Transverse colon (tissue), 4 donors: ENCODE measurements at regions not wholly inside any gene's neighbourhood (a gene's known extent, or its start where the extent isn't known, plus 50 kb on each side); places are given as distances from the start of the nearest gene placed in this dataset.

Experiments used
- DNase-seq: peaks from one replicate; pipeline ENCODE4 v3.0.0-alpha.2; 2019
- H3K27ac ChIP-seq, 4 donors: fragments of 200-600 bp; sonication (generic); 2 replicates each; pipeline ENCODE4 v1.5.1; 2016 to 2018; ENCODE audit warnings: inconsistent platforms in 4 of 4
- H3K27me3 ChIP-seq: fragments of 200-600 bp; sonication (generic); 2 replicates; pipeline ENCODE4 v1.5.1; 2017; ENCODE audit warnings: inconsistent platforms
- H3K36me3 ChIP-seq, 4 donors: fragments of 200-600 bp; sonication (generic); 2 replicates each; pipeline ENCODE4 v1.5.1; 2017 to 2019; ENCODE audit warnings: inconsistent platforms in 4 of 4
- H3K4me1 ChIP-seq, 4 donors: fragments of 200-600 bp; sonication (generic); 2 replicates each; pipeline ENCODE4 v1.5.1; 2017 to 2020; ENCODE audit warnings: inconsistent platforms in 4 of 4
- H3K4me3 ChIP-seq, 4 donors: fragments of 200-600 bp; sonication (generic); 1 replicate in 1 of 4; 2 replicates in 3 of 4; pipeline versions ENCODE4 v1.5.1 to v1.6.1; 2017 to 2019; ENCODE audit warnings: inconsistent platforms in 4 of 4
- H3K9me3 ChIP-seq, 2 donors: fragments of 200-600 bp; sonication (generic); 2 replicates each; pipeline ENCODE4 v1.5.1; 2017 to 2019; ENCODE audit warnings: inconsistent platforms in 2 of 2
- EP300 ChIP-seq: sonication (generic); formaldehyde crosslinking; IDR thresholded peaks from one replicate; pipeline ENCODE4 v1.6.1; 2017; ENCODE audit warnings: antibody characterized with exemption, low read depth
- POLR2A ChIP-seq: fragments of 450-650 bp; IDR thresholded peaks from one replicate; pipeline ENCODE4 v1.6.1; 2016; ENCODE audit warnings: antibody characterized with exemption, mild to moderate bottlenecking, moderate library complexity
- POLR2AphosphoS5 ChIP-seq, 3 donors: sonication (generic); formaldehyde crosslinking; IDR thresholded peaks; one replicate each; pipeline ENCODE4 v1.6.1; 2016; ENCODE audit warnings: antibody characterized with exemption in 3 of 3
- WGBS, 2 donors: methylation state at CpG; one replicate each; pipeline ENCODE4 v1.1.5; 2018; ENCODE audit warnings: low coverage in 1 of 2; 5-methylcytosine and 5-hydroxymethylcytosine counted together
- in situ Hi-C, 4 donors: fragments of 200-750 bp; cut with MboI; loops; one replicate each; pipeline versions ENCODE4 v1.15.0 to v1.15.1; 2017; ENCODE audit warnings: low sequenced_read_pairs in 3 of 4, low pct_ligation_motif_present in 1 of 4, low pct_unique_long_range_greater_than_20kb in 1 of 4
- intact Hi-C: fragments of 100-400 bp; cut with DNase I; formaldehyde crosslinking; loops from one replicate; pipeline ENCODE4 v1.15.1; 2023; ENCODE audit warnings: low total_unique reads
- TF ChIP-seq, protein P1 (sequence below), 5 experiments: fragments of 200-600 bp in 3 of 5; fragments of 450-650 bp in 2 of 5; sonication (generic) in 3 of 5; IDR thresholded peaks; 1 replicate in 2 of 5; 2 replicates in 3 of 5; pipeline ENCODE4 v1.5.1; 2016 to 2017; ENCODE audit warnings: antibody characterized with exemption in 5 of 5, inconsistent platforms in 3 of 5, mild to moderate bottlenecking in 2 of 5, moderate library complexity in 1 of 5

DNA sequence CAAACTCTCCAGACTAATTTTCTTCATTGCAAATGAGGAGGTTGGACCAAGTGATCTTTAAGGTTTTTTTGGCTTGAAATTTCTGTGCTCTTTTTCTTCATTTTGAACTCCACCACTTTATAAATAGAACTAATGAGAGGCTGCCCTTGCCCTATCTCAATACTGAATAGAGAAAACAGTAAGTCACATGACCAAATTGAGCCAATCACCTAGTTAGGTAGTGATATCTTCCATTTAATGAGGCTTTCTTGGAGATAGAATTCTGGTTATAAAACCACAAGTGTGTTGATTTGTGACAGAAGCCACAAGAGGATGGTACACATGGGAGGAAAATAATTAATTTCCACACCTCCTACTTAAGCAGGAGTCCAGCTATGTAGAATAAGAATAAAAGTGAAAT lies 263.4 kb upstream of the SNX7 start:
- Histone ChIP-seq H3K27me3 (no peaks in the 10 kb centered on the region), H3K4me3 (no peak overlapping the region), H3K4me1 (peaks cover 0 to 3% (median 0%) of the 10 kb centered on the region in 4 donors), H3K9me3 (no peaks in the 10 kb centered on the region), H3K36me3 (no peaks in the 10 kb centered on the region), H3K27ac (no peak overlapping the region)
- intact Hi-C loops = loop anchor here (1.0 kb wide), 1 partner anchor 29 kb away; no protein-coding TSS in a partner anchor
- no peak for DNase-seq
- TF ChIP-seq POLR2A = no peak
- no peak for TF ChIP-seq POLR2AphosphoS5 (IDR thresholded peaks at IDR 0.05)
- TF ChIP-seq, protein P1, sequence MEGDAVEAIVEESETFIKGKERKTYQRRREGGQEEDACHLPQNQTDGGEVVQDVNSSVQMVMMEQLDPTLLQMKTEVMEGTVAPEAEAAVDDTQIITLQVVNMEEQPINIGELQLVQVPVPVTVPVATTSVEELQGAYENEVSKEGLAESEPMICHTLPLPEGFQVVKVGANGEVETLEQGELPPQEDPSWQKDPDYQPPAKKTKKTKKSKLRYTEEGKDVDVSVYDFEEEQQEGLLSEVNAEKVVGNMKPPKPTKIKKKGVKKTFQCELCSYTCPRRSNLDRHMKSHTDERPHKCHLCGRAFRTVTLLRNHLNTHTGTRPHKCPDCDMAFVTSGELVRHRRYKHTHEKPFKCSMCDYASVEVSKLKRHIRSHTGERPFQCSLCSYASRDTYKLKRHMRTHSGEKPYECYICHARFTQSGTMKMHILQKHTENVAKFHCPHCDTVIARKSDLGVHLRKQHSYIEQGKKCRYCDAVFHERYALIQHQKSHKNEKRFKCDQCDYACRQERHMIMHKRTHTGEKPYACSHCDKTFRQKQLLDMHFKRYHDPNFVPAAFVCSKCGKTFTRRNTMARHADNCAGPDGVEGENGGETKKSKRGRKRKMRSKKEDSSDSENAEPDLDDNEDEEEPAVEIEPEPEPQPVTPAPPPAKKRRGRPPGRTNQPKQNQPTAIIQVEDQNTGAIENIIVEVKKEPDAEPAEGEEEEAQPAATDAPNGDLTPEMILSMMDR (IDR thresholded peaks at IDR 0.05) = no peak
- TF ChIP-seq EP300 = no peak
- in situ Hi-C loops = no loop called here

DNA sequence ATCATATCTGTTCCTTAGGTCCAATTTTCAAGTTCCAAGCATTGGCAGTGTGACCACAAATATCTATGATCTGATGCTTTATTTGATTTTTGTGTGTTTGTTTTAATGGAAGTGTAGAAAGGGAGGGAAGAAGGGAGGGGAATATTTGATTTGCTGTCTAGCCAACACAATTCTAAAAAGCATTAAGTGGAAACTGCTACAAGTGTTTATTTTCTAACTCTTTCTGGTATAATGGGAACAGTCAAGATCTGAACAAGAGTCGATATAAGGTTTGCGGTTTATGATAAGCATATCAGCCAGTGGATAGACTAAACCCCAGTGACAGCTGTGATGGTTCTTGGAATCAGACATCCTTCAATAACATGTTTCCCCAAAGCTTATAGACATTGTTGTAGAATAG lies 267.8 kb upstream of the SNX7 start:
- intact Hi-C loops = no loop called here
- TF ChIP-seq POLR2AphosphoS5 (IDR thresholded peaks at IDR 0.05) (no peak), EP300 (no peak), POLR2A (no peak)
- TF ChIP-seq, protein P1 (IDR thresholded peaks at IDR 0.05) = no peak
- H3K27ac ChIP-seq = no peak overlapping the region
- H3K4me3 ChIP-seq = no peak overlapping the region
- H3K9me3 ChIP-seq = no peaks in the 10 kb centered on the region
- peaks cover 0 to 10% (median 3%) of the 10 kb centered on the region in 4 donors for H3K4me1 ChIP-seq
- no peak for DNase-seq
- no peaks in the 10 kb centered on the region for H3K27me3 ChIP-seq
- H3K36me3 ChIP-seq = no peaks in the 10 kb centered on the region
- WGBS, 2 donors = 94% methylated on average over 2 of the region's 2 CpGs; no CpG with 5 or more reads in 1 of the 2 donors
- in situ Hi-C loops = no loop called here

DNA sequence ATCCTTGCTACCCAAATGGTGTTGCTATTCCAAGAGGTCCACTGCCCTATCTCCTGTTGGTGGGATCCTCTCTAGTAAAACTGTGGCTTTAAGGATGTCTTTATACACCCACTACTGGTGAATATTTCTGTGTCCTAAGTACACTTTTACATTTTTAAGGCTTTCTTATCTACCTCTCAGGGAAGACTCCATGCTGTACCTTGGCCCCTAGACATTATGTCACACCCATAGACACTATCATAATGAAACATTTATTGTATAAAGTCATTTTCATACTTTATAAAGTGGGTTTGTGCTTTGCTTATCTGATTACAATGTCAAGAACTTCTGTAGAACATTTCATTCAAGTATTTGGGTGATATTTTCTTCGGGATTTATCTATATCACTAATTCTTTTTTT lies 270.3 kb upstream of the SNX7 start:
- Histone ChIP-seq H3K27ac (peak overlapping the region in 1 of 4 donors; percentile 13), H3K27me3 (no peaks in the 10 kb centered on the region), H3K36me3 (no peaks in the 10 kb centered on the region), H3K9me3 (no peaks in the 10 kb centered on the region), H3K4me1 (peaks cover 0 to 30% (median 11%) of the 10 kb centered on the region in 4 donors), H3K4me3 (no peak overlapping the region)
- intact Hi-C loops = no loop called here
- 50 to 67% methylated on average over 1 of the region's 1 CpG for WGBS, 2 donors
- TF ChIP-seq POLR2AphosphoS5 (IDR thresholded peaks at IDR 0.05) (no peak), EP300 (no peak), POLR2A (no peak)
- TF ChIP-seq, protein P1 (IDR thresholded peaks at IDR 0.05) = no peak
- in situ Hi-C loops = no loop called here
- DNase-seq = no peak

GRCh38 chr1:98389809-98390208 lies 271.7 kb upstream of the SNX7 start:
- no peak for TF ChIP-seq EP300
- no peak for TF ChIP-seq POLR2AphosphoS5 (IDR thresholded peaks at IDR 0.05)
- TF ChIP-seq, protein P1 (IDR thresholded peaks at IDR 0.05) = no peak
- TF ChIP-seq POLR2A = no peak

More at GRCh38 chr1:98389809-98390208, 271.7 kb upstream of the SNX7 start:
- Histone ChIP-seq H3K9me3 (no peaks in the 10 kb centered on the region), H3K36me3 (no peaks in the 10 kb centered on the region), H3K4me3 (no peak overlapping the region), H3K4me1 (peaks cover 0 to 30% (median 11%) of the 10 kb centered on the region in 4 donors), H3K27me3 (no peaks in the 10 kb centered on the region), H3K27ac (no peak overlapping the region)
- intact Hi-C loops = no loop called here
- DNase-seq = no peak
- in situ Hi-C loops = no loop called here
